Upper lobe of right lung (tissue), 1 donor: ENCODE measurements at regions not wholly inside any gene's neighbourhood (a gene's known extent, or its start where the extent isn't known, plus 50 kb on each side); places are given as distances from the start of the nearest gene placed in this dataset.

Experiments
- ATAC-seq: fragments of 200-7000 bp; cut with Tn5 transposase; one replicate; pipeline ENCODE4 v1.9.1; 2020; ENCODE audit warnings: mild to moderate bottlenecking, moderate library complexity
- DNase-seq: peaks from one replicate; pipeline ENCODE4 v3.0.0-alpha.2; 2020
- H3K27ac ChIP-seq: fragments of 200-600 bp; one replicate; pipeline ENCODE4 v1.8.0; 2022
- H3K27me3 ChIP-seq: fragments of 200-600 bp; one replicate; pipeline ENCODE4 v1.8.0; 2022; ENCODE audit warnings: mild to moderate bottlenecking
- H3K36me3 ChIP-seq: fragments of 200-600 bp; one replicate; pipeline ENCODE4 v1.8.0; 2022
- H3K4me1 ChIP-seq: fragments of 200-600 bp; one replicate; pipeline ENCODE4 v1.8.0; 2022
- H3K4me3 ChIP-seq: fragments of 200-600 bp; one replicate; pipeline ENCODE4 v1.8.0; 2022; ENCODE audit warnings: mild to moderate bottlenecking
- H3K9me3 ChIP-seq: fragments of 200-600 bp; one replicate; pipeline ENCODE4 v1.8.0; 2022
- CTCF ChIP-seq: fragments of 200-600 bp; IDR thresholded peaks from one replicate; pipeline ENCODE4 v1.8.0; 2022; ENCODE audit warnings: antibody characterized with exemption
- intact Hi-C: fragments of 100-400 bp; cut with DNase I; formaldehyde crosslinking; loops from one replicate; pipeline ENCODE4 v1.11.0; 2022
- donor health status: DM: no; HTN: yes; CAD: no; lungs with severe emphysema.

DNA sequence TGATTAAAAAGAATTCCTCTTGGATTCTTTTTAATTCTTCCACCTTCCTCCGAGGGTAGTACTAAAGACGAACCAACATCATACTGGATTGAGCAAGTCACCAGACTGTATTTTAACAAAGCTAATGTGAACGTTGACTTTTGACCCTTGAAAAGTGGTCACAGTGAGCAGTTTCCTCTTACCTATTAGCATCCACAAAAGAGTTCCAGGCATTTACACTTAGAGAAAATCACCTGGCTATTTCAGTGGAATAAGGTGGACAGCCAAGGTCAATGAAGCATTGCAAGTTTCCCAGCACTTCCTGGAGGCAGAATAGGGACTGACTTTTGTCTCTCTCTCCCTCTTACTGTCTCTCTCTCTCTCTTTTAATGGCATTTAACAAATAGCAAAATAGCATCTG lies 145.1 kb upstream of the DAB2 start:
- intact Hi-C loops, result no loop called here
- Histone ChIP-seq H3K27ac (no peak overlapping the region), H3K36me3 (no peaks in the 10 kb centered on the region)

GRCh38 chr5:39566891-39567290 lies 142.1 kb upstream of the DAB2 start:
- no peaks in the 10 kb centered on the region for H3K36me3 ChIP-seq
- ATAC-seq (no peak), DNase-seq (no peak)
- no peaks in the 10 kb centered on the region for H3K27me3 ChIP-seq
- H3K4me3 ChIP-seq, result no peak overlapping the region
- intact Hi-C loops, result no loop called here
- no peak overlapping the region for H3K27ac ChIP-seq
- H3K9me3 ChIP-seq, result no peaks in the 10 kb centered on the region
- H3K4me1 ChIP-seq, result no peaks in the 10 kb centered on the region
- TF ChIP-seq CTCF, result no peak

More for the DNA sequence above, 145.1 kb upstream of the DAB2 start:
- Histone ChIP-seq H3K4me1 (no peaks in the 10 kb centered on the region), H3K4me3 (no peak overlapping the region), H3K27me3 (no peaks in the 10 kb centered on the region), H3K9me3 (no peaks in the 10 kb centered on the region)
- TF ChIP-seq CTCF, result no peak
- DNase-seq (no peak), ATAC-seq (no peak)

- ATAC-seq (no peak), DNase-seq (no peak)
- Histone ChIP-seq H3K9me3 (no peaks in the 10 kb centered on the region), H3K36me3 (no peaks in the 10 kb centered on the region), H3K27me3 (no peaks in the 10 kb centered on the region), H3K27ac (no peak overlapping the region), H3K4me3 (no peak overlapping the region), H3K4me1 (no peaks in the 10 kb centered on the region)
- no peak for TF ChIP-seq CTCF
- intact Hi-C loops, result no loop called here
These were observed 141.2 kb upstream of the DAB2 start for GRCh38 chr5:39566029-39566428.

DNA sequence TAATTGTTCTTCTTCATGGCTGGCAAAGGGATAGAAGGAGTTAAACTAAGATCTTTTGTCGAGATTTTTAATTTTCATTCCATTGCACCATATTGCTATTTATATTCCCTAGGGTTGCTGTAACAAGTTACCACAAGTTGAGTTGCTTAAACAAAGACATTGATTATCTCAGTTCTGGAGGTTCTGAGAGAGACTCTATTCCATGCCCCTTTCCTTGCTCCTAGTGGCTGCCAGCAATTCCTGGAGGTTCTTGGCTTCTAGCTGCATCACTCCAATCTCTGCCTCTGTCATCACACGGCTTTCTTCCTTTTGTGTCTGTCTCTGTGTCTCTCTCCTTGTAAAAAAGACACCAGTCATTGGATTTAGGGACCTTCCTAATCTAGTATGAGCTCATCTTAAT lies 136.6 kb upstream of the DAB2 start:
- TF ChIP-seq CTCF, result no peak
- intact Hi-C loops, result no loop called here

GRCh38 chr5:39560726-39561125 lies 135.9 kb upstream of the DAB2 start:
- Histone ChIP-seq H3K27me3 (no peaks in the 10 kb centered on the region), H3K9me3 (no peaks in the 10 kb centered on the region), H3K36me3 (no peaks in the 10 kb centered on the region), H3K4me1 (no peaks in the 10 kb centered on the region), H3K4me3 (no peak overlapping the region), H3K27ac (no peak overlapping the region)
- intact Hi-C loops, result no loop called here
- ATAC-seq (no peak), DNase-seq (no peak)
- TF ChIP-seq CTCF, result no peak

More for the DNA sequence above, 136.6 kb upstream of the DAB2 start:
- ATAC-seq (no peak), DNase-seq (no peak)
- Histone ChIP-seq H3K4me1 (no peaks in the 10 kb centered on the region), H3K36me3 (no peaks in the 10 kb centered on the region), H3K27ac (no peak overlapping the region), H3K27me3 (no peaks in the 10 kb centered on the region), H3K4me3 (no peak overlapping the region), H3K9me3 (no peaks in the 10 kb centered on the region)

GRCh38 chr5:39559923-39560322 lies 135.1 kb upstream of the DAB2 start:
- no peaks in the 10 kb centered on the region for H3K36me3 ChIP-seq
- no peak overlapping the region for H3K27ac ChIP-seq
- DNase-seq, result no peak
- intact Hi-C loops, result no loop called here
- H3K4me3 ChIP-seq, result no peak overlapping the region
- ATAC-seq, result no peak
- no peaks in the 10 kb centered on the region for H3K4me1 ChIP-seq
- TF ChIP-seq CTCF, result no peak
- no peaks in the 10 kb centered on the region for H3K9me3 ChIP-seq
- H3K27me3 ChIP-seq, result no peaks in the 10 kb centered on the region
